Thyroid gland (tissue), 4 donors: ENCODE measurements at regions not wholly inside any gene's neighbourhood (a gene's known extent, or its start where the extent isn't known, plus 50 kb on each side); places are given as distances from the start of the nearest gene placed in this dataset.

Source experiments
- DNase-seq, 2 donors: peaks; one replicate each; pipeline ENCODE4 v3.0.0-alpha.2; 2019
- H3K27ac ChIP-seq, 3 donors: fragments of 200-600 bp; sonication (generic); 1 replicate in 2 of 3; 2 replicates in 1 of 3; pipeline ENCODE4 v1.5.1; 2016 to 2019; ENCODE audit warnings: mild to moderate bottlenecking in 1 of 3, moderate library complexity in 1 of 3
- H3K27me3 ChIP-seq: fragments of 200-600 bp; sonication (generic); one replicate; pipeline ENCODE4 v1.5.1; 2019
- H3K36me3 ChIP-seq, 2 donors: fragments of 200-600 bp; sonication (generic); one replicate each; pipeline ENCODE4 v1.5.1; 2016 to 2019
- H3K4me1 ChIP-seq, 2 donors: fragments of 200-600 bp; sonication (generic); one replicate each; pipeline ENCODE4 v1.5.1; 2017 to 2019
- H3K4me3 ChIP-seq, 3 donors: fragments of 200-600 bp; sonication (generic); replicated peaks in 1 of 3; 1 replicate in 2 of 3; 2 replicates in 1 of 3; pipeline ENCODE4 v1.5.1; 2016; ENCODE audit warnings: mild to moderate bottlenecking in 1 of 3
- H3K9me3 ChIP-seq: fragments of 200-600 bp; sonication (generic); one replicate; pipeline ENCODE4 v1.5.1; 2017
- POLR2A ChIP-seq, 2 donors: fragments of 450-650 bp; IDR thresholded peaks; one replicate each; pipeline ENCODE4 v1.6.1; 2017; ENCODE audit warnings: antibody characterized with exemption in 2 of 2, mild to moderate bottlenecking in 2 of 2, moderate library complexity in 1 of 2
- WGBS, 2 donors: methylation state at CpG; one replicate each; pipeline ENCODE4 v1.1.5; 2017; 5-methylcytosine and 5-hydroxymethylcytosine counted together
- intact Hi-C: fragments of 100-400 bp; cut with DNase I; formaldehyde crosslinking; loops from one replicate; pipeline ENCODE4 v1.15.1; 2023
- TF ChIP-seq, protein P1 (sequence below), 6 experiments: fragments of 200-600 bp in 3 of 6; fragments of 450-650 bp in 3 of 6; sonication (generic) in 3 of 6; IDR thresholded peaks; one replicate each; pipeline ENCODE4 v1.5.1; 2016 to 2019; ENCODE audit warnings: antibody characterized with exemption in 6 of 6, mild to moderate bottlenecking in 2 of 6, inconsistent platforms in 1 of 6, moderate library complexity in 1 of 6

- DNase-seq = no peak
- WGBS, 2 donors = 70 to 88% methylated on average over 5 of the region's 5 CpGs
- H3K4me3 ChIP-seq = no peak overlapping the region
- H3K9me3 ChIP-seq = no peaks in the 10 kb centered on the region
- H3K27me3 ChIP-seq = no peaks in the 10 kb centered on the region
- no peaks in the 10 kb centered on the region for H3K4me1 ChIP-seq
- TF ChIP-seq POLR2A (IDR thresholded peaks at IDR 0.05) = no peak
- TF ChIP-seq, protein P1, sequence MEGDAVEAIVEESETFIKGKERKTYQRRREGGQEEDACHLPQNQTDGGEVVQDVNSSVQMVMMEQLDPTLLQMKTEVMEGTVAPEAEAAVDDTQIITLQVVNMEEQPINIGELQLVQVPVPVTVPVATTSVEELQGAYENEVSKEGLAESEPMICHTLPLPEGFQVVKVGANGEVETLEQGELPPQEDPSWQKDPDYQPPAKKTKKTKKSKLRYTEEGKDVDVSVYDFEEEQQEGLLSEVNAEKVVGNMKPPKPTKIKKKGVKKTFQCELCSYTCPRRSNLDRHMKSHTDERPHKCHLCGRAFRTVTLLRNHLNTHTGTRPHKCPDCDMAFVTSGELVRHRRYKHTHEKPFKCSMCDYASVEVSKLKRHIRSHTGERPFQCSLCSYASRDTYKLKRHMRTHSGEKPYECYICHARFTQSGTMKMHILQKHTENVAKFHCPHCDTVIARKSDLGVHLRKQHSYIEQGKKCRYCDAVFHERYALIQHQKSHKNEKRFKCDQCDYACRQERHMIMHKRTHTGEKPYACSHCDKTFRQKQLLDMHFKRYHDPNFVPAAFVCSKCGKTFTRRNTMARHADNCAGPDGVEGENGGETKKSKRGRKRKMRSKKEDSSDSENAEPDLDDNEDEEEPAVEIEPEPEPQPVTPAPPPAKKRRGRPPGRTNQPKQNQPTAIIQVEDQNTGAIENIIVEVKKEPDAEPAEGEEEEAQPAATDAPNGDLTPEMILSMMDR (IDR thresholded peaks at IDR 0.05) = no peak
- intact Hi-C loops = no loop called here
- H3K36me3 ChIP-seq = no peaks in the 10 kb centered on the region
- no peak overlapping the region for H3K27ac ChIP-seq
These were observed 94.4 kb upstream of the MSH6 start for GRCh38 chr2:47688561-47688960.

- 88 to 100% methylated on average over 1 of the region's 1 CpG for WGBS, 2 donors
- intact Hi-C loops = no loop called here
These were observed 95.1 kb upstream of the MSH6 start for GRCh38 chr2:47687856-47688255.

DNA sequence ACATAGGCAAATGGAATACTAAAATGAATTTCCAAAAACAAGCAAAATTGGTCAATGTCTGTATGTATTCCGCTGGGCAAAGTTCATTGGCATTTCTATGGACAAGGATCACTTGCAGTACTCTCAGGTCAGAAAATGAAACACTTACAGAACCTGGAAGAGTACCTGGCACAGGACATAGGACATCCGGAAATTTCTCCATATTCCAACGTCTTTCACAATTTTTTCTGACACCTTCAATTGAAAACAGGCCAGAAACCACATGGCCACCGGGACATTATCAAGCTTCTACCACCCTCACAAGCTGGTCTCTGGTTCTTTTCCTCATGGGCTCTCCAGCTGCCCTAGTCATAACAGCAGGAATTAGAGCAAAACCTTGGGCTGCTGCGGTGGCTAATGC is 96.9 kb upstream of the MSH6 start:
- Histone ChIP-seq H3K27me3 (no peaks in the 10 kb centered on the region), H3K36me3 (no peaks in the 10 kb centered on the region), H3K4me3 (no peak overlapping the region), H3K27ac (no peak overlapping the region), H3K9me3 (no peaks in the 10 kb centered on the region), H3K4me1 (no peaks in the 10 kb centered on the region)
- TF ChIP-seq, protein P1 (IDR thresholded peaks at IDR 0.05) = no peak
- TF ChIP-seq POLR2A (IDR thresholded peaks at IDR 0.05) = no peak
- intact Hi-C loops = no loop called here
- 76 to 90% methylated on average over 5 of the region's 5 CpGs for WGBS, 2 donors
- DNase-seq = no peak

More at GRCh38 chr2:47687856-47688255, 95.1 kb upstream of the MSH6 start:
- no peak overlapping the region for H3K27ac ChIP-seq
- no peaks in the 10 kb centered on the region for H3K27me3 ChIP-seq
- H3K4me3 ChIP-seq = no peak overlapping the region
- no peaks in the 10 kb centered on the region for H3K9me3 ChIP-seq
- TF ChIP-seq, protein P1 (IDR thresholded peaks at IDR 0.05) = no peak
- TF ChIP-seq POLR2A (IDR thresholded peaks at IDR 0.05) = no peak
- no peaks in the 10 kb centered on the region for H3K36me3 ChIP-seq
- H3K4me1 ChIP-seq = no peaks in the 10 kb centered on the region
- no peak for DNase-seq

- no peaks in the 10 kb centered on the region for H3K27me3 ChIP-seq
- no peaks in the 10 kb centered on the region for H3K4me1 ChIP-seq
- H3K4me3 ChIP-seq = no peak overlapping the region
- no peak overlapping the region for H3K27ac ChIP-seq
- intact Hi-C loops = no loop called here
- H3K9me3 ChIP-seq = no peaks in the 10 kb centered on the region
- DNase-seq = no peak
- H3K36me3 ChIP-seq = no peaks in the 10 kb centered on the region
- TF ChIP-seq POLR2A (IDR thresholded peaks at IDR 0.05) = no peak
- TF ChIP-seq, protein P1 (IDR thresholded peaks at IDR 0.05) = no peak
- WGBS, 2 donors = 92 to 97% methylated on average over 8 of the region's 8 CpGs
These were observed 100.7 kb upstream of the MSH6 start for GRCh38 chr2:47682216-47682749.

DNA sequence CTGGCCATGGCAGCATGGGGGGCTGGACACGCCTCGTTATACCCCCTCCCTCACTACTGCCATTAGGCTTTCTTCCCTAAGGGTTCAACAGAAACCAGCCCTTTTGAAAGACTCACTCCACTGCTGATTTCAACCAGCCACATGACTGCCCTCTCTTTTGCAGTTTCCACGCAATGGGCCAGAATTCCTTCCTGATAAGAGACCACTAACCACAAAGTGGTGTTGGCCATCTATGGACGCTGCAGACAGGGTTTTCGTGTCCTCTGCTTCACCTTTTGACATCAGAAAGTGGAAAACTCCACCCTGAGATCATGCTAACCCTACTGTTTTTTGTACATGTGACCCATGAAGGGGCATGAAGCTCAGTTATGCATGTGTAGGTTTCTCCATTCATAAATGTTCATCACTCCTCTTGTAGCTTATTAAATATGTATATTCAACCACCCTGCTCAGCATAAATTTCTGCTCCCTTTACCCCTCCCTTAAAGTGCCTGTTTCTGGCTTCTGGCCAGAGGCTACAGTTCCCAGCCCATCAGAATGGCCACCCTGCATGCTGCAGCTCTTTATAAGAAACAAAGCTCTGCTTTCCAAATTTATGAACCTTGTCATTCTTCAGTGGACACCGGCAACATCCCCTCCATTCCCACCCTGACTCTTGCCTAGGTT is 105.6 kb upstream of the KCNK12 start:
- Histone ChIP-seq H3K9me3 (no peaks in the 10 kb centered on the region), H3K27ac (no peak overlapping the region), H3K4me1 (no peaks in the 10 kb centered on the region), H3K36me3 (no peaks in the 10 kb centered on the region), H3K27me3 (no peaks in the 10 kb centered on the region), H3K4me3 (no peak overlapping the region)
- 86 to 88% methylated on average over 6 of the region's 6 CpGs for WGBS, 2 donors
- TF ChIP-seq, protein P1 (IDR thresholded peaks at IDR 0.05) = no peak
- no peak for TF ChIP-seq POLR2A (IDR thresholded peaks at IDR 0.05)
- no peak for DNase-seq
- intact Hi-C loops = no loop called here
